ENCODE measurements at regions not wholly inside any gene's neighbourhood (a gene's known extent, or its start where the extent isn't known, plus 50 kb on each side); places are given as distances from the start of the nearest gene placed in this dataset.

DNA sequence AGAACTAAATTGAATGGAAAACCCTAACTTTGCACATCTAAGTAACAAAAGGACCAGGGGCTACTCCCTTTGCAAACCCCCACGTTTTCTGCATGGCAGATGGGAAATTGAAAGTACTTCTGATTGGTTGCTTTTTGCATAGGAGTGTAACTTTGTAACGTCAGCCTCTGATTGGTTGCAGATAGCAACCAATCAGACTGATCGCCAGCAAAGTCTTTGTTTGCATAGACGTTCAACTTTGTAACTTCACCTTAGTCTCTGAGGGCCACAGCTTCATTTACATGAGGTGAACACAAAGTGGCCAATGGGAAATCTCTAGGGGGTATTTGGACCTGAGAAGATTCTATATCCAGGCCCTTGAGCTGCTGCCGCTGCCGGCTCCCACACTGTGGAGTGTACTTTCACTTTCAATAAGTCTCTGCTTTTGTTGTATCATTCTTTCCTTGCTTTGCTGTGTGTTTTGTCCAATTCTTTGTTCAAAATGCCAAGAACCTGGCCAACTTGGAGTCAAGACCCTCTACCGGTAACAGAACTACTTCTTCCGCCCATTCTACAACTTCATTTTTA is 102.5 kb upstream of the PRICKLE1 start:
- no peak overlapping the region for H3K4me3 Mint-ChIP-seq
- DNase-seq (ENCODE audit: low read depth, low spot score): no peak
- H3K27ac Mint-ChIP-seq (ENCODE audit: unreplicated experiment): no peak overlapping the region
- TF ChIP-seq, protein P1, sequence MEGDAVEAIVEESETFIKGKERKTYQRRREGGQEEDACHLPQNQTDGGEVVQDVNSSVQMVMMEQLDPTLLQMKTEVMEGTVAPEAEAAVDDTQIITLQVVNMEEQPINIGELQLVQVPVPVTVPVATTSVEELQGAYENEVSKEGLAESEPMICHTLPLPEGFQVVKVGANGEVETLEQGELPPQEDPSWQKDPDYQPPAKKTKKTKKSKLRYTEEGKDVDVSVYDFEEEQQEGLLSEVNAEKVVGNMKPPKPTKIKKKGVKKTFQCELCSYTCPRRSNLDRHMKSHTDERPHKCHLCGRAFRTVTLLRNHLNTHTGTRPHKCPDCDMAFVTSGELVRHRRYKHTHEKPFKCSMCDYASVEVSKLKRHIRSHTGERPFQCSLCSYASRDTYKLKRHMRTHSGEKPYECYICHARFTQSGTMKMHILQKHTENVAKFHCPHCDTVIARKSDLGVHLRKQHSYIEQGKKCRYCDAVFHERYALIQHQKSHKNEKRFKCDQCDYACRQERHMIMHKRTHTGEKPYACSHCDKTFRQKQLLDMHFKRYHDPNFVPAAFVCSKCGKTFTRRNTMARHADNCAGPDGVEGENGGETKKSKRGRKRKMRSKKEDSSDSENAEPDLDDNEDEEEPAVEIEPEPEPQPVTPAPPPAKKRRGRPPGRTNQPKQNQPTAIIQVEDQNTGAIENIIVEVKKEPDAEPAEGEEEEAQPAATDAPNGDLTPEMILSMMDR (conservative IDR thresholded peaks at IDR 0.05): no peak
- peaks cover 12% of the 10 kb centered on the region for H3K4me1 Mint-ChIP-seq
- H3K36me3 Mint-ChIP-seq (ENCODE audit: low read depth): peaks cover 3% of the 10 kb centered on the region
- H3K9me3 Mint-ChIP-seq: peaks cover 9% of the 10 kb centered on the region
- H3K27me3 Mint-ChIP-seq (ENCODE audit: low read depth): no peaks in the 10 kb centered on the region

DNA sequence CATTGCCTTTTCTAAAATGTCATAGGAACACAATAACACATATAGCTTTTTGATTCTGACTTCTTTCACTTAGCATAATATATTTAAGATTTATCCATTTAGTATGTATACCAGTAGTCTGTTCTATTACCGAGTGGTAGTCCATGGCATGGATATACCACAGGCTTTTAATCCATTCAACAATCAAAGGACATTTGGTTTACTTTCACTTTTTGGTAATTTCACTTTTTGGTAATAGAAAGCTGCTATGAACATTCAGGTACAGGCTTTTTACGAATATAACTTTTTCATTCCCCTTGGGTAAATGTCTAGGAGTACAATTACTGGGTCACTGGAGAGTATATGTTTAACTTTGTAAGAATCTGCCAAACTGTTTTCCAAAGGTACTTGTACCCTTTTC is 100.7 kb upstream of the PRICKLE1 start:
- Mint-ChIP-seq H3K4me1 (peaks cover 25% of the 10 kb centered on the region), H3K4me3 (no peak overlapping the region), H3K36me3 (ENCODE audit: low read depth) (peaks cover 3% of the 10 kb centered on the region), H3K27ac (ENCODE audit: unreplicated experiment) (no peak overlapping the region), H3K27me3 (ENCODE audit: low read depth) (no peaks in the 10 kb centered on the region), H3K9me3 (peaks cover 6% of the 10 kb centered on the region)
- TF ChIP-seq, protein P1 (conservative IDR thresholded peaks at IDR 0.05): no peak
- DNase-seq (ENCODE audit: low read depth, low spot score): no peak

DNA sequence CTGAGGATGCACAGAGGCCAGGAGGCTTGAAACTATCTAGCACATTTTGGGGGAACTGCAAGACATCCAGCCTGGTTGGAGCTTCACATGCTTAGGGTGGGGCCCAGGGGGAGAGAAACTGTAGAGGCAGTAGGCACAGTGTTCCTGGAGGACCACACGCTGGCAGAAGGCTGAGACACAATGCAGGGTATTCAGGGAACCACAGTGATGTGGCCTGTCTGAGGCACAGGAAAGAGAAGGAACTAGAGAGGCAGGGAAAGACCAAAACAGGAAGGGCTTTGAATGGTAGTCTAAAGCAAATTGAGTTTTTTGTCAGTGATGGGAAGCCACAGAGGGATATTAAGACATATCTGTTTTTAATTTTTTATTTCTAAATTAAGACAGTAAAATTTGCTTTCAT is 100.2 kb upstream of the PRICKLE1 start:
- H3K27me3 Mint-ChIP-seq (ENCODE audit: low read depth): no peaks in the 10 kb centered on the region
- peaks cover 27% of the 10 kb centered on the region for H3K4me1 Mint-ChIP-seq
- no peak overlapping the region for H3K27ac Mint-ChIP-seq (ENCODE audit: unreplicated experiment)
- H3K4me3 Mint-ChIP-seq: no peak overlapping the region
- peaks cover 6% of the 10 kb centered on the region for H3K9me3 Mint-ChIP-seq
- TF ChIP-seq, protein P1 (conservative IDR thresholded peaks at IDR 0.05): no peak
- H3K36me3 Mint-ChIP-seq (ENCODE audit: low read depth): peaks cover 3% of the 10 kb centered on the region
- DNase-seq (ENCODE audit: low read depth, low spot score): no peak

DNA sequence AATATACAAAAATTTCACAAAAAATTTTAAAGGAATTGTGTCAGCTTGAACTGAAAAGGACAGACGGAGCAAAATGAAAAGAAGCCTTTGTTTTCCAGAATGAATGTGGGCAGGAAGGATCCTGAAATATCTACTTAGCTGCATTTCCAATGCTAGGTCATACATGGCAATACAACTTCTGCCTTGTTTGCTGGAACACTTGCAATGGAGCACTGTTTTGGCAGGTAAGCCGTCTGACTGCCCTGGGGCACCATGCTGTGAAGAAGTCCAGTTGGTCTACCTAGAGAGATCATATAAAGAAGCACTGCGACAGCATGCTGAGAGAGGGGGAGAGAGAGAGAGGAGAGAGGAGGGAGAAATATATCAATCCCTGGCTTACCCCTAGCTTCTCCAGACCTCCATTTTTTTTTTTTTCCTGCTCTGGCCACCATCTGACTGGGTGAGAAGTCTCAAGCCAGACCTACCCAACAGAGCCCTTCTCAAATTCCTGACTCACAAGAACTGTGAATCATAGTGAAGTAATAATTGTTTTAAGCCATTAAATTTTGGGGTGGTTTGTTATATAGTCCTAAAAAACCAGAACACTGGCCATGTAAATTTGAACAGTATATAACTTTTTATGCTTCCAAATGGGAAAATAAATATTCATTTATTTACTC is 97.1 kb upstream of the PRICKLE1 start:
- TF ChIP-seq, protein P1 (conservative IDR thresholded peaks at IDR 0.05): no peak
- DNase-seq (ENCODE audit: low read depth, low spot score): no peak
- H3K27me3 Mint-ChIP-seq (ENCODE audit: low read depth): no peaks in the 10 kb centered on the region
- H3K4me1 Mint-ChIP-seq: peaks cover 28% of the 10 kb centered on the region
- H3K36me3 Mint-ChIP-seq (ENCODE audit: low read depth): peaks cover 3% of the 10 kb centered on the region
- H3K9me3 Mint-ChIP-seq: peaks cover 6% of the 10 kb centered on the region
- H3K27ac Mint-ChIP-seq (ENCODE audit: unreplicated experiment): peak overlapping the region; percentile 87
- H3K4me3 Mint-ChIP-seq: no peak overlapping the region

DNA sequence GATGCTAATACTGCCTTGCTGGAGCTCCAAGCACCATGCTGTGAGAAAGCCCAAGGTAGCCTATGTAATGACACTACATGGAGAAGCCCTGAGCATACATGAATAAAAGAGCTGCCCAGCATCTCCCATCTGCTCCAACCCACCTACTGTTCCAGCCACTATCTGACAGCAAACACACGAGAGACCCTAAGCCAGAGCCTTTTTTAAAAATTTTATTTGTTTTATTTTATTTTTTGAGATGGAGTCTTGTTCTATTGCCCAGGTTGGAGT is 95.2 kb upstream of the PRICKLE1 start:
- Mint-ChIP-seq H3K27ac (ENCODE audit: unreplicated experiment) (peak overlapping the region; percentile 72), H3K4me1 (peaks cover 23% of the 10 kb centered on the region), H3K27me3 (ENCODE audit: low read depth) (no peaks in the 10 kb centered on the region), H3K36me3 (ENCODE audit: low read depth) (peaks cover 3% of the 10 kb centered on the region), H3K9me3 (peaks cover 5% of the 10 kb centered on the region), H3K4me3 (no peak overlapping the region)
- DNase-seq (ENCODE audit: low read depth, low spot score): no peak
- TF ChIP-seq, protein P1 (conservative IDR thresholded peaks at IDR 0.05): no peak
